Glutamatergic neuron (in vitro differentiated cells): ENCODE measurements at regions not wholly inside any gene's neighbourhood (a gene's known extent, or its start where the extent isn't known, plus 50 kb on each side); places are given as distances from the start of the nearest gene placed in this dataset.

ENCODE experiments used
- DNase-seq: peaks from one replicate; pipeline ENCODE4 v3.0.0; 2022
- H3K27ac Mint-ChIP-seq: one replicate; pipeline ENCODE4 v1.8.0; 2020; ENCODE audit warnings: mild to moderate bottlenecking, mixed read lengths, inconsistent platforms; ENCODE audit not compliant: unreplicated experiment
- H3K27me3 Mint-ChIP-seq: one replicate; pipeline ENCODE4 v1.8.0; 2020; ENCODE audit warnings: mild to moderate bottlenecking, moderate library complexity, mixed read lengths, inconsistent platforms; ENCODE audit not compliant: unreplicated experiment
- H3K36me3 Mint-ChIP-seq: one replicate; pipeline ENCODE4 v1.8.0; 2020; ENCODE audit warnings: mild to moderate bottlenecking, mixed read lengths, inconsistent platforms; ENCODE audit not compliant: unreplicated experiment
- H3K4me1 Mint-ChIP-seq: one replicate; pipeline ENCODE4 v1.8.0; 2020; ENCODE audit warnings: mild to moderate bottlenecking, low read depth, mixed read lengths, inconsistent platforms; ENCODE audit not compliant: unreplicated experiment
- H3K4me3 Mint-ChIP-seq: one replicate; pipeline ENCODE4 v1.8.0; 2020; ENCODE audit warnings: mild to moderate bottlenecking, mixed read lengths, inconsistent platforms; ENCODE audit not compliant: unreplicated experiment
- H3K9me3 Mint-ChIP-seq: one replicate; pipeline ENCODE4 v1.8.0; 2020; ENCODE audit warnings: mild to moderate bottlenecking, moderate library complexity, mixed read lengths, inconsistent platforms; ENCODE audit not compliant: unreplicated experiment
- TF ChIP-seq, protein P1 (sequence below): fragments of 200-600 bp; sonication (generic); IDR thresholded peaks from one replicate; pipeline ENCODE4 v1.5.0; 2021; ENCODE audit not compliant: partially characterized antibody, unreplicated experiment

DNA sequence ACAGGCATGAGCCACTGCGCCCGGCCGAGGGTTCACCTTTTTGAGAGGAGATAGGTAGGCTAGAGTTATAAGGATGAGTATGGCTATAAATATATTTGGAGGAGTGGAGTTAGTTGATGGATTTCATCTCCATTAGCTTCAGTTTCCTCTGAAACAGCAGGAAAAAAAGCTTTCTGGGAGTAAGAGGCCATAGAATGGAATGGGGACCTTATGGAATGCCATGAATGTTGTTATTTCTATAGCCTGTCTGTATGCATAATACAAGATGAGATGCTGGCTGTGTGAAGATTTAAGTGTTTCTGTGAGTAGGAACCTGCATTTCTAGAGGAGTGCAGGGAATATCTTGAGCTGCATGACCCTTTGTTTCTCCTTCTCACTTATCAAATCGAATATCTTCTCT, 114.9 kb upstream of the ARX start:
- no peak overlapping the region for H3K27ac Mint-ChIP-seq
- peaks cover 2% of the 10 kb centered on the region for H3K9me3 Mint-ChIP-seq
- H3K36me3 Mint-ChIP-seq: no peaks in the 10 kb centered on the region
- peaks cover 2% of the 10 kb centered on the region for H3K27me3 Mint-ChIP-seq
- TF ChIP-seq, protein P1, sequence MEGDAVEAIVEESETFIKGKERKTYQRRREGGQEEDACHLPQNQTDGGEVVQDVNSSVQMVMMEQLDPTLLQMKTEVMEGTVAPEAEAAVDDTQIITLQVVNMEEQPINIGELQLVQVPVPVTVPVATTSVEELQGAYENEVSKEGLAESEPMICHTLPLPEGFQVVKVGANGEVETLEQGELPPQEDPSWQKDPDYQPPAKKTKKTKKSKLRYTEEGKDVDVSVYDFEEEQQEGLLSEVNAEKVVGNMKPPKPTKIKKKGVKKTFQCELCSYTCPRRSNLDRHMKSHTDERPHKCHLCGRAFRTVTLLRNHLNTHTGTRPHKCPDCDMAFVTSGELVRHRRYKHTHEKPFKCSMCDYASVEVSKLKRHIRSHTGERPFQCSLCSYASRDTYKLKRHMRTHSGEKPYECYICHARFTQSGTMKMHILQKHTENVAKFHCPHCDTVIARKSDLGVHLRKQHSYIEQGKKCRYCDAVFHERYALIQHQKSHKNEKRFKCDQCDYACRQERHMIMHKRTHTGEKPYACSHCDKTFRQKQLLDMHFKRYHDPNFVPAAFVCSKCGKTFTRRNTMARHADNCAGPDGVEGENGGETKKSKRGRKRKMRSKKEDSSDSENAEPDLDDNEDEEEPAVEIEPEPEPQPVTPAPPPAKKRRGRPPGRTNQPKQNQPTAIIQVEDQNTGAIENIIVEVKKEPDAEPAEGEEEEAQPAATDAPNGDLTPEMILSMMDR: no peak
- no peak overlapping the region for H3K4me3 Mint-ChIP-seq
- H3K4me1 Mint-ChIP-seq: no peaks in the 10 kb centered on the region
- no peak for DNase-seq

GRCh38 chrX:25125483-25125882, 109.7 kb upstream of the ARX start:
- TF ChIP-seq, protein P1: no peak

GRCh38 chrX:25124391-25124790, 108.6 kb upstream of the ARX start:
- H3K36me3 Mint-ChIP-seq: no peaks in the 10 kb centered on the region
- H3K27ac Mint-ChIP-seq: no peak overlapping the region
- peaks cover 2% of the 10 kb centered on the region for H3K9me3 Mint-ChIP-seq
- peaks cover 4% of the 10 kb centered on the region for H3K27me3 Mint-ChIP-seq
- no peak overlapping the region for H3K4me3 Mint-ChIP-seq
- DNase-seq: no peak
- TF ChIP-seq, protein P1: no peak
- H3K4me1 Mint-ChIP-seq: no peaks in the 10 kb centered on the region

More at GRCh38 chrX:25125483-25125882, 109.7 kb upstream of the ARX start:
- Mint-ChIP-seq H3K4me3 (no peak overlapping the region), H3K9me3 (peaks cover 2% of the 10 kb centered on the region), H3K36me3 (no peaks in the 10 kb centered on the region), H3K27ac (no peak overlapping the region), H3K27me3 (peaks cover 2% of the 10 kb centered on the region), H3K4me1 (no peaks in the 10 kb centered on the region)
- no peak for DNase-seq

DNA sequence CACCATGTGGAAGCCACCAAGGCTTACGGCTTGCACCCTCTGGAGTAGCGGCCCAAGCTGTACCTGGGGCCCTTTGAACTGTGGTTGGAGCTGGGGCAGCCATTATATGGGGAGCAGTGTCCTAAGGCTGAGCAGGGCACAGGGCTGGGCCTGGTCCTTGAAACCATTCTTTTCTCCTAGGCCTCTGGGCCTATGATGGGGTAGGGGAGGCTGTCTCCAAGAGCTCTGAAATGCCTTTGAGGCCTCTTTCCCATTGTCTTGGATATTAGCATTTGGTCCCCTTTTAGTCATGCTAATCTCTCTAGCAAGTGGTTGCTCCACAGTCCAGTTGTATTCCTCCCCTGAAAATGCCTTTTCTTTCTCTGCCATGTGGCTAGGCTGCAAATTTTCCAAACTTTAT, 96.4 kb upstream of the ARX start:
- TF ChIP-seq, protein P1: no peak
- DNase-seq: no peak
- Mint-ChIP-seq H3K4me1 (no peaks in the 10 kb centered on the region), H3K9me3 (peaks cover 2% of the 10 kb centered on the region), H3K27me3 (no peaks in the 10 kb centered on the region), H3K4me3 (no peak overlapping the region), H3K27ac (no peak overlapping the region), H3K36me3 (no peaks in the 10 kb centered on the region)

- H3K9me3 Mint-ChIP-seq: peaks cover 2% of the 10 kb centered on the region
- no peaks in the 10 kb centered on the region for H3K4me1 Mint-ChIP-seq
- TF ChIP-seq, protein P1: no peak
- H3K27ac Mint-ChIP-seq: no peak overlapping the region
- H3K36me3 Mint-ChIP-seq: no peaks in the 10 kb centered on the region
- DNase-seq: no peak
- no peak overlapping the region for H3K4me3 Mint-ChIP-seq
- no peaks in the 10 kb centered on the region for H3K27me3 Mint-ChIP-seq
Observed at GRCh38 chrX:25108481-25108880, 92.7 kb upstream of the ARX start.
